HG02973 (cell line): ENCODE measurements at regions not wholly inside any gene's neighbourhood (a gene's known extent, or its start where the extent isn't known, plus 50 kb on each side); places are given as distances from the start of the nearest gene placed in this dataset.
"Not testable (repeated sequence)": the region's sequence is repeated elsewhere in the genome, so short reads cannot be mapped to it uniquely, and the experiment has no call there.

Experiments used
- ATAC-seq: cut with Tn5 transposase; IDR thresholded peaks from one replicate; pipeline ENCODE4 v1.9.1; 2021; ENCODE audit warnings: moderate library complexity; ENCODE audit not compliant: unreplicated experiment

- no peak for ATAC-seq
Observed at GRCh38 chr1:80171631-80172030, 1165.1 kb upstream of the ADGRL4 start.

- ATAC-seq = no peak
Observed at GRCh38 chr1:80170811-80171485, 1164.4 kb upstream of the ADGRL4 start.

GRCh38 chr1:80164150-80164549, 1157.6 kb upstream of the ADGRL4 start:
- no peak for ATAC-seq

GRCh38 chr1:80163686-80164085, 1157.2 kb upstream of the ADGRL4 start:
- no peak for ATAC-seq

- no peak for ATAC-seq
Observed at GRCh38 chr1:80158771-80159170, 1152.2 kb upstream of the ADGRL4 start.

- ATAC-seq = no peak
Observed at GRCh38 chr1:80158266-80158665, 1151.7 kb upstream of the ADGRL4 start.

- no peak for ATAC-seq
Observed at GRCh38 chr1:80155371-80155770, 1148.8 kb upstream of the ADGRL4 start.

GRCh38 chr1:80154176-80154575, 1147.6 kb upstream of the ADGRL4 start:
- ATAC-seq = no peak

GRCh38 chr1:80153762-80154161, 1147.2 kb upstream of the ADGRL4 start:
- no peak for ATAC-seq

- no peak for ATAC-seq
Observed at GRCh38 chr1:80143361-80143760, 1136.8 kb upstream of the ADGRL4 start.

GRCh38 chr1:80137946-80138602, 1131.5 kb upstream of the ADGRL4 start:
- ATAC-seq = not testable (repeated sequence)

- no peak for ATAC-seq
Observed at GRCh38 chr1:80113168-80114038, 1106.9 kb upstream of the ADGRL4 start.

GRCh38 chr1:80101159-80101558, 1094.6 kb upstream of the ADGRL4 start:
- no peak for ATAC-seq

- no peak for ATAC-seq
Observed at GRCh38 chr1:80099713-80100112, 1093.2 kb upstream of the ADGRL4 start.

- ATAC-seq = no peak
Observed at GRCh38 chr1:80085067-80085466, 1078.5 kb upstream of the ADGRL4 start.

- no peak for ATAC-seq
Observed at GRCh38 chr1:80083892-80084291, 1077.4 kb upstream of the ADGRL4 start.

GRCh38 chr1:80076469-80076868, 1069.9 kb upstream of the ADGRL4 start:
- ATAC-seq = no peak

- no peak for ATAC-seq
Observed at GRCh38 chr1:80075351-80075750, 1068.8 kb upstream of the ADGRL4 start.

GRCh38 chr1:80072563-80072962, 1066.0 kb upstream of the ADGRL4 start:
- no peak for ATAC-seq

GRCh38 chr1:80066060-80066459, 1059.5 kb upstream of the ADGRL4 start:
- no peak for ATAC-seq

GRCh38 chr1:80064524-80064923, 1058.0 kb upstream of the ADGRL4 start:
- ATAC-seq = no peak

- ATAC-seq = no peak
Observed at GRCh38 chr1:80059940-80060339, 1053.4 kb upstream of the ADGRL4 start.
